RWPE1 (cell line): ENCODE measurements at regions not wholly inside any gene's neighbourhood (a gene's known extent, or its start where the extent isn't known, plus 50 kb on each side); places are given as distances from the start of the nearest gene placed in this dataset.

Source experiments
- CTCF ChIA-PET: fragments of 350-600 bp; sonication (Branson Sonifier 250); formaldehyde crosslinking; extraction: SDS; loops from one replicate; lab custom pipeline; 2021; lab: Yijun Ruan, JAX
- POLR2A ChIA-PET: fragments of 400-600 bp; formaldehyde crosslinking; extraction: SDS; loops from one replicate; lab custom pipeline; 2020; ENCODE audit warnings: antibody characterized with exemption; ENCODE audit not compliant: low non-redundant PET; lab: Yijun Ruan, JAX
- DNase-seq: peaks from one replicate; pipeline ENCODE4 v3.0.0; 2012; ENCODE audit warnings: low spot score
- H3K27ac ChIP-seq: fragments of 450-650 bp; 2 replicates; pipeline ENCODE4 v1.5.1; 2017
- TF ChIP-seq, protein P1 (sequence below): fragments of 450-650 bp; conservative IDR thresholded peaks from 2 replicates; pipeline ENCODE4 v1.5.1; 2017; ENCODE audit warnings: low read depth, mild to moderate bottlenecking

DNA sequence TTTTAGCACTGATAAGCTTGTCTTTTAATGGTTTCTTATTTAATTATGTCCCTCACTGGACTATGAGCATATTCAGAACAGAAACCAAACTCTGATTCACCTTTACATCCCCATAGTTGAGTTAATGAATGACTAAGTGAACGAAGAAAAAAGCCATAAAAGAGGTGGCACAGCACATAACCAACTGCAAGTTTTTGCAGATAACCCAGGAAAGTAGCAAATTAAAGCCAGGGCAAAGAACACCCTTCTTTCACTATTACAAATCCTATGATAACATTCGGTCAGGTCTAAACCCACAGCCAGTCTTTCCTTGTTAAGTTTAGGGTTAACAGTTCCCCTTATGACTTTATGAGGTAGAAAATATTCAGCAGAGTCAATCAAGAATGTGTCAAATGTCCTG, 102.7 kb downstream of the RIN2 start:
- CTCF ChIA-PET: no interaction called here

DNA sequence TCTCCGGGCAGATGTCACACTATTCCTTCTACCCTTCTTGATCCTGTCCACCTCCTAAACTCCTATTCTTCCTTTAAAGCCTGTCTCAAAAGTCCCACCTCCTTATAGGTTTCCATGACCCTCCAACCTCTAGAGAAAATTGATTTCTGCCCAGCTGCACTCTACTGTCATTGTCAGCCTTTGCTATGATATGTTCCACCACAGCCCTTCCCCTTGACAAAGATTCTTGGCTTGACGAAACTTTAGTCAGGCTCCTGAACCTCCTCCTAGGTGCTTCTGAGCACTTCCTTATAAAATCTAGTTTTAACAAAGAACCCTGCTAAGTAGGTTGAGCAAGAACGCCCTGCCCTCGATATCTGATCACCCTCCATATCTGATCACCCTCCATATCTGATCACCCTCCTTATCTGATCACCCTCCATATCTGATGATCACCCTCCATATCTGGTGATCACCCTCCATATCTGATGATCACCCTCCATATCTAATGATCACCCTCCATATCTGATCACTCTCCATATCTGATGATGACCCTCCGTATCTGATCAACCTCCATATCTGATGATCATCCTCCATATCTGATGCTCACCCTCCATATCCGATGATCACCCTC, 103.2 kb downstream of the RIN2 start:
- TF ChIP-seq, protein P1, sequence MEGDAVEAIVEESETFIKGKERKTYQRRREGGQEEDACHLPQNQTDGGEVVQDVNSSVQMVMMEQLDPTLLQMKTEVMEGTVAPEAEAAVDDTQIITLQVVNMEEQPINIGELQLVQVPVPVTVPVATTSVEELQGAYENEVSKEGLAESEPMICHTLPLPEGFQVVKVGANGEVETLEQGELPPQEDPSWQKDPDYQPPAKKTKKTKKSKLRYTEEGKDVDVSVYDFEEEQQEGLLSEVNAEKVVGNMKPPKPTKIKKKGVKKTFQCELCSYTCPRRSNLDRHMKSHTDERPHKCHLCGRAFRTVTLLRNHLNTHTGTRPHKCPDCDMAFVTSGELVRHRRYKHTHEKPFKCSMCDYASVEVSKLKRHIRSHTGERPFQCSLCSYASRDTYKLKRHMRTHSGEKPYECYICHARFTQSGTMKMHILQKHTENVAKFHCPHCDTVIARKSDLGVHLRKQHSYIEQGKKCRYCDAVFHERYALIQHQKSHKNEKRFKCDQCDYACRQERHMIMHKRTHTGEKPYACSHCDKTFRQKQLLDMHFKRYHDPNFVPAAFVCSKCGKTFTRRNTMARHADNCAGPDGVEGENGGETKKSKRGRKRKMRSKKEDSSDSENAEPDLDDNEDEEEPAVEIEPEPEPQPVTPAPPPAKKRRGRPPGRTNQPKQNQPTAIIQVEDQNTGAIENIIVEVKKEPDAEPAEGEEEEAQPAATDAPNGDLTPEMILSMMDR: no peak
- DNase-seq: no peak
- H3K27ac ChIP-seq: no peak overlapping the region
- POLR2A ChIA-PET: no interaction called here
- CTCF ChIA-PET: no interaction called here

More for the DNA sequence above, 102.7 kb downstream of the RIN2 start:
- TF ChIP-seq, protein P1: no peak
- H3K27ac ChIP-seq: no peak overlapping the region
- DNase-seq: no peak
- POLR2A ChIA-PET: no interaction called here

DNA sequence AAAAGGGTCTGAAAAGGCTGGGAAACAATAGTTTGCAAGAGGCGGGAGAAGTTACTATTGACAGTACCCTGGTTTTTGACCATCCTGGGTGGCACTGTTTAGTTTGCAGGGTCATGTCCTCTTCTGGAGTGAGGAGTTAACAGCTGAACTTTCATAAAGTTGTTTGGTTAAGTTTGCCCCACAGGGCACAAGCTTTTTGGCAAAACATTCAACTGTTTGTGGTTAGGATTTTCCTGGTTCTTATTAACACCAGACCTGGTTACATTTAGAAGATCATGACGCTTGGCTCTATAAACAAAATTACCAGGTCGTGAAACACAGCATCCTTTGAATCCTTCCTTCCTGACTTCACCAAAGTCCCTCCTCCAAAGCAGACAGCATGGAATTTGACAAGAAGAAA, 106.1 kb downstream of the RIN2 start:
- no peak overlapping the region for H3K27ac ChIP-seq
- TF ChIP-seq, protein P1: no peak
- no peak for DNase-seq
- POLR2A ChIA-PET: no interaction called here
- CTCF ChIA-PET: interaction anchor here (0.5 to 0.7 kb wide), 2 partner anchors 79 to 89 kb away, joined by 3 to 4 read pairs; no protein-coding TSS in a partner anchor

DNA sequence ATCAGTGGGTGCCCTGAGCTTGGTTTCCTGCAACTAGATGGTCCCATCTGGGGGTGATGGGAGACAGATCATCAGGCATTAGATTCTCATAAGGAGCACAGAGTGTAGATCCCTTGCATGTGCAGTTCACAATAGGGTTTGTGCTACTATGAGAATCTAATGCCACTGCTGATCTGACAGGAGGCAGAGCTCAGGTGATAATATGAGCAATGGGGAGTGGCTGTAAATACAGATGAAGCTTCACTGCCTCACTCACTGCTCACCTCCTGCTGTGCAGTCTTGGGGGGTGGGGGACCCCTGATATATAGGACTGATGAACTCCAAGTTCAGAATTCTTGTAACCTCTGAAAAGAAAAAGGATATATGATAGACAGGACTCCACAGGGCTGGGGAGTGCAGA, 108.0 kb downstream of the RIN2 start:
- CTCF ChIA-PET: interaction anchor here (0.7 kb wide), 1 partner anchor 62 kb away, joined by 6 read pairs; no protein-coding TSS in a partner anchor
- TF ChIP-seq, protein P1: no peak
- POLR2A ChIA-PET: no interaction called here

DNA sequence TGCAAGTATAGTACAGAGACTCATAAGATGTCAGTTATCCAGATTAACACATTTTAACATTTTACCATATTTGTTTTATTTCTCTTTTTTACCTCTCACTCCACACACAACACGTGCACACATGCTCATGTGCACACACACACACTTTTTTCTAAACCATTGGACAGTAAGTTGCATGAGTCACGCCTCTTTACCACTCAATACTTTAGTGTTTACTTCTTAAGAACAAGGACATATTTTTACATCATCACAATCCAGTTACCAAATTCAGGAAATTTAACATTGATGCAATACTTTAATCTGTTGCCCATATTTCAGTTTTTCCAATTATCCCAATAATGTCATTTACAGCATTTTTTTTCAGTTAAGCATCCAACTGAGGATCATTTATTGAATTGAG, 109.0 kb downstream of the RIN2 start:
- H3K27ac ChIP-seq: no peak overlapping the region
- ChIA-PET CTCF (interaction anchor here (0.7 kb wide), 1 partner anchor 66 kb away, joined by 4 read pairs; no protein-coding TSS in a partner anchor), POLR2A (no interaction called here)
- TF ChIP-seq, protein P1: no peak
- DNase-seq: no peak

More for the DNA sequence above, 108.0 kb downstream of the RIN2 start:
- no peak for DNase-seq
- H3K27ac ChIP-seq: no peak overlapping the region

DNA sequence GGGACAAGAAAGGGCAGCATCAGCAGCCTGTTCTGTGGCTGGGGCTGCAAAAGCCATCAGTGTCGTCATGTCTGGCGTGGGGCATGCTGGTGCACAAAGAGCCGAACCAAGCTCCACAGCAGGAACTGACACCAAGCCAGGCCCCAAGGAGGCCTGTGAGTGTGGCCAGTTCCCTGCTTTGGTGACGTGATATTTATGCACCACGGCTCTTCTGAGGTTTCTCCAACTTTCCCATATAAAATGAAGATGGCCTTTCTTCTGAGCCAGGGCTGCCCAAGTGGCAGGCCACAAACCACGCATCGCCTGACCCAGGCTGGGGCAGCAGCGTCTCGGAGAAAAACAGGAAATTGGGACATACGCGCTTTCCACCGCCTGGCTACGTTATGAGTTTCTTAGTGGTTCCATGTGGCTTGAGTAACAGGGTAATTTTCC, 109.9 kb downstream of the RIN2 start:
- TF ChIP-seq, protein P1: no peak
- ChIA-PET CTCF (interaction anchor here (0.7 kb wide), 1 partner anchor 66 kb away, joined by 4 read pairs; no protein-coding TSS in a partner anchor), POLR2A (no interaction called here)
- peak overlapping the region; percentile 2; the same call in 1 of the 2 replicates for H3K27ac ChIP-seq
- no peak for DNase-seq
